ENCODE measurements at regions not wholly inside any gene's neighbourhood (a gene's known extent, or its start where the extent isn't known, plus 50 kb on each side); places are given as distances from the start of the nearest gene placed in this dataset.

- no peaks in the 10 kb centered on the region for H3K27me3 Mint-ChIP-seq (ENCODE audit: low read depth)
- H2BK20ac ChIP-seq (ENCODE audit: low read depth, low read length, poor library complexity, severe bottlenecking) = no peak overlapping the region
- H3K23ac ChIP-seq (ENCODE audit: insufficient read length, low read depth, low read length) = no peak overlapping the region
- H3K4me1 Mint-ChIP-seq = no peaks in the 10 kb centered on the region
- no peak overlapping the region for H2BK12ac ChIP-seq (ENCODE audit: insufficient read length, low read depth, low read length)
- no peak overlapping the region for H3K4ac ChIP-seq (ENCODE audit: low read depth, low read length)
- no peaks in the 10 kb centered on the region for H3K23me2 ChIP-seq (ENCODE audit: insufficient read length, low read depth, low read length, poor library complexity, severe bottlenecking)
- H4K8ac ChIP-seq (replicated peaks; ENCODE audit: insufficient read length, low read depth, low read length) = no peak overlapping the region
- no peaks in the 10 kb centered on the region for H3K36me3 Mint-ChIP-seq (ENCODE audit: insufficient read depth in 1 of 3, low read depth in 3 of 3)
- H3T11ph ChIP-seq (ENCODE audit: low read length) = no peak overlapping the region
- no peaks in the 10 kb centered on the region for H3K4me1 ChIP-seq (ENCODE audit: insufficient read depth, low read length)
- H3K27ac ChIP-seq (ENCODE audit: insufficient read length, low read depth, low read length) = no peak overlapping the region
- no peaks in the 10 kb centered on the region for H3K9me3 ChIP-seq (ENCODE audit: control insufficient read depth, low read depth, low read length)
- H3K14ac ChIP-seq (ENCODE audit: insufficient read depth, low read length) = no peak overlapping the region
- H3K27me3 ChIP-seq (ENCODE audit: insufficient read depth, low read length) = no peaks in the 10 kb centered on the region
- H3K9me3 Mint-ChIP-seq = no peaks in the 10 kb centered on the region
- H3K27ac Mint-ChIP-seq = no peak overlapping the region
- no peaks in the 10 kb centered on the region for H4K20me1 ChIP-seq (ENCODE audit: control insufficient read depth, insufficient read depth, insufficient read length)
- H3K79me1 ChIP-seq (ENCODE audit: insufficient read depth, low read depth, low read length, poor library complexity, severe bottlenecking) = no peaks in the 10 kb centered on the region
- H2BK5ac ChIP-seq (ENCODE audit: insufficient read length, low read length) = no peak overlapping the region
- no peak overlapping the region for H3K18ac ChIP-seq (ENCODE audit: insufficient read length, low read depth, low read length)
- no peak overlapping the region for H2AK5ac ChIP-seq (ENCODE audit: insufficient read length, low read length)
- DNase-seq = no peak
- no peak for TF ChIP-seq CTCF (conservative IDR thresholded peaks at IDR 0.05)
- H3K56ac ChIP-seq (ENCODE audit: insufficient read length, low read depth, low read length) = no peak overlapping the region
- no peak overlapping the region for H3K4me3 Mint-ChIP-seq
- H3K4me2 ChIP-seq (ENCODE audit: insufficient read depth, insufficient read length, low read length) = no peak overlapping the region
- H2AFZ ChIP-seq (ENCODE audit: low read length) = no peak overlapping the region
- H3K9ac ChIP-seq (ENCODE audit: extremely low read depth, insufficient read length, low read length) = no peak overlapping the region
- H2BK120ac ChIP-seq (ENCODE audit: low read depth, low read length, poor library complexity, severe bottlenecking) = no peak overlapping the region
- H3K79me2 ChIP-seq (ENCODE audit: insufficient read depth, low read length) = no peaks in the 10 kb centered on the region
- no CpG with 5 or more reads among the region's 1 CpG for WGBS (ENCODE audit: extremely low coverage, insufficient read length, low lambda C conversion rate)
- no peak overlapping the region for H4K91ac ChIP-seq (ENCODE audit: insufficient read length, low read depth, low read length)
- no peak overlapping the region for H4K5ac ChIP-seq (ENCODE audit: insufficient read length, low read depth, low read length)
- no peak overlapping the region for H2BK15ac ChIP-seq (ENCODE audit: low read depth, low read length)
These were observed 89.7 kb upstream of the COL8A1 start for GRCh38 chr3:99548674-99549073.
